Endothelial cell of umbilical vein (primary cell): ENCODE measurements at regions not wholly inside any gene's neighbourhood (a gene's known extent, or its start where the extent isn't known, plus 50 kb on each side); places are given as distances from the start of the nearest gene placed in this dataset.

Experiments
- BruUV-seq: library from RNA; stranded (reverse); fragments of 400-500 nt; replicated peaks from 2 replicates; lab custom pipeline; 2021; lab: Mats Ljungman, UMichigan
- CTCF ChIA-PET: fragments of 300-600, 350-600 bp; sonication (Branson Sonifier 250); formaldehyde crosslinking; loops from one replicate; lab custom pipeline; 2021; ENCODE audit warnings: antibody characterized with exemption, inconsistent platforms; lab: Charles Lee
- POLR2A ChIA-PET: fragments of 300-600, 350-600 bp; sonication (Branson Sonifier 250); formaldehyde crosslinking; loops from one replicate; lab custom pipeline; 2021; ENCODE audit warnings: antibody characterized with exemption, inconsistent platforms; lab: Charles Lee
- DNase-seq: peaks from one replicate; pipeline ENCODE4 v3.0.0-alpha.2; 2011; ENCODE audit warnings: low read depth, low spot score
- FAIRE-seq: peaks from 2 replicates; lab custom pipeline; 2011; peaks lifted over from hg19 to GRCh38; lab: Jason Lieb, UNC
- H2AFZ ChIP-seq: 2 replicates; pipeline ENCODE4 v1.6.0; 2012; ENCODE audit warnings: low read depth, low read length, control low read depth, inconsistent platforms
- H3K27ac ChIP-seq: 2 replicates; pipeline ENCODE4 v1.5.1; 2011; ENCODE audit warnings: low read depth, mild to moderate bottlenecking, control low read depth, low read length, moderate library complexity; ENCODE audit not compliant: insufficient read depth
- H3K27me3 ChIP-seq, 2 experiments: 2 replicates each; pipeline versions ENCODE4 v1.6.0 to v1.6.1; 2011; ENCODE audit warnings: low read length in 2 of 2, mixed read lengths in 1 of 2; ENCODE audit not compliant: control insufficient read depth in 2 of 2, insufficient read depth in 2 of 2
- H3K36me3 ChIP-seq, 2 experiments: 2 replicates in 1 of 2; 3 replicates in 1 of 2; pipeline ENCODE4 v1.5.1; 2011; ENCODE audit warnings: low read length in 2 of 2, mild to moderate bottlenecking in 1 of 2, moderate library complexity in 1 of 2; ENCODE audit not compliant: control insufficient read depth in 2 of 2, insufficient read depth in 2 of 2; ENCODE audit errors: extremely low read depth in 1 of 2
- H3K4me1 ChIP-seq: 3 replicates; pipeline ENCODE4 v1.5.1; 2011; ENCODE audit warnings: mild to moderate bottlenecking, low read length; ENCODE audit not compliant: control insufficient read depth, insufficient read depth; ENCODE audit errors: extremely low read depth
- H3K4me2 ChIP-seq: 2 replicates; pipeline ENCODE4 v1.6.1; 2011; ENCODE audit warnings: low read length, control low read depth, mixed read lengths; ENCODE audit not compliant: insufficient read depth
- H3K4me3 ChIP-seq, 3 experiments: fragments of 200-600 bp in 1 of 3; sonication (generic), shearing (Covaris generic) in 1 of 3; replicated peaks in 1 of 3; 2 replicates each; pipeline ENCODE4 v1.5.1; 2011 to 2016; ENCODE audit warnings: control low read depth in 3 of 3, low read length in 3 of 3, mild to moderate bottlenecking in 2 of 3, inconsistent platforms in 1 of 3, low read depth in 1 of 3, moderate library complexity in 1 of 3; ENCODE audit not compliant: insufficient read depth in 1 of 3
- H3K79me2 ChIP-seq: 2 replicates; pipeline ENCODE4 v1.6.0; 2012; ENCODE audit warnings: low read length, inconsistent platforms; ENCODE audit not compliant: control insufficient read depth, insufficient read depth
- H3K9ac ChIP-seq: replicated peaks from 2 replicates; pipeline ENCODE3; 2011; ENCODE audit warnings: low read length, control low read depth; ENCODE audit not compliant: insufficient read depth; ENCODE audit errors: extremely low read depth
- H3K9me1 ChIP-seq: replicated peaks from 3 replicates; pipeline ENCODE4 v1.6.0; 2011; ENCODE audit warnings: mild to moderate bottlenecking, low read length; ENCODE audit not compliant: control insufficient read depth, insufficient read depth; ENCODE audit errors: extremely low read depth
- H3K9me3 ChIP-seq: replicated peaks from 2 replicates; pipeline ENCODE4 v1.5.1; 2012; ENCODE audit warnings: low read length, inconsistent platforms; ENCODE audit not compliant: control insufficient read depth, insufficient read depth
- H4K20me1 ChIP-seq: replicated peaks from 2 replicates; pipeline ENCODE3; 2011; ENCODE audit warnings: mild to moderate bottlenecking, low read length; ENCODE audit not compliant: control insufficient read depth, insufficient read depth; ENCODE audit errors: extremely low read depth
- CTCF ChIP-seq, 2 donors: IDR thresholded peaks; 1 replicate in 1 of 2; 2 replicates in 1 of 2; pipeline ENCODE4 v1.5.1; 2011; ENCODE audit warnings: low read length in 2 of 2, mild to moderate bottlenecking in 2 of 2, moderate library complexity in 2 of 2, control low read depth in 1 of 2, inconsistent platforms in 1 of 2, low read depth in 1 of 2; ENCODE audit not compliant: insufficient read depth in 1 of 2; ENCODE audit errors: extremely low read depth in 1 of 2
- EZH2 ChIP-seq: IDR thresholded peaks from 2 replicates; pipeline ENCODE4 v1.6.1; 2012; ENCODE audit warnings: borderline replicate concordance, low read depth, mild to moderate bottlenecking, moderate library complexity, low read length, inconsistent platforms; ENCODE audit not compliant: severe bottlenecking
- FOS ChIP-seq: IDR thresholded peaks from 2 replicates; pipeline ENCODE4 v1.6.1; 2011; ENCODE audit warnings: mild to moderate bottlenecking, low read length, moderate library complexity, borderline replicate concordance; ENCODE audit not compliant: insufficient read depth
- GATA2 ChIP-seq: IDR thresholded peaks from 2 replicates; pipeline ENCODE4 v1.7.0; 2011; ENCODE audit warnings: low read depth, mild to moderate bottlenecking, moderate library complexity, mixed read lengths, low read length; ENCODE audit not compliant: insufficient read length, insufficient read depth
- JUN ChIP-seq: IDR thresholded peaks from 2 replicates; pipeline ENCODE4 v1.6.1; 2011; ENCODE audit warnings: borderline replicate concordance, low read depth; ENCODE audit not compliant: insufficient read length, insufficient read depth
- MYC ChIP-seq: IDR thresholded peaks from one replicate; pipeline ENCODE4 v1.6.1; 2011; ENCODE audit warnings: mild to moderate bottlenecking, low read depth, low read length
- POLR2A ChIP-seq: IDR thresholded peaks from 2 replicates; pipeline ENCODE4 v1.6.1; 2012; ENCODE audit warnings: low read depth, mild to moderate bottlenecking, control low read depth, low read length
- POLR2AphosphoS5 ChIP-seq: IDR thresholded peaks from 2 replicates; pipeline ENCODE4 v1.6.1; 2012; ENCODE audit warnings: low read depth, mild to moderate bottlenecking, control low read depth, low read length, moderate library complexity; ENCODE audit not compliant: insufficient read depth
- dilution Hi-C: fragments of 300-500 bp; cut with MboI; formaldehyde crosslinking; loops from one replicate; pipeline ENCODE4 v1.15.0; 2019; ENCODE audit warnings: low sequenced_read_pairs; ENCODE audit not compliant: extremely low pct_ligation_motif_present
- intact Hi-C: fragments of 100-400 bp; cut with micrococcal nuclease; formaldehyde crosslinking; loops from one replicate; pipeline ENCODE4 v1.10.0; 2022
- TF ChIP-seq, protein P1 (sequence below): IDR thresholded peaks from 2 replicates; pipeline ENCODE4 v1.6.1; 2011; ENCODE audit not compliant: insufficient read depth, insufficient read length

DNA sequence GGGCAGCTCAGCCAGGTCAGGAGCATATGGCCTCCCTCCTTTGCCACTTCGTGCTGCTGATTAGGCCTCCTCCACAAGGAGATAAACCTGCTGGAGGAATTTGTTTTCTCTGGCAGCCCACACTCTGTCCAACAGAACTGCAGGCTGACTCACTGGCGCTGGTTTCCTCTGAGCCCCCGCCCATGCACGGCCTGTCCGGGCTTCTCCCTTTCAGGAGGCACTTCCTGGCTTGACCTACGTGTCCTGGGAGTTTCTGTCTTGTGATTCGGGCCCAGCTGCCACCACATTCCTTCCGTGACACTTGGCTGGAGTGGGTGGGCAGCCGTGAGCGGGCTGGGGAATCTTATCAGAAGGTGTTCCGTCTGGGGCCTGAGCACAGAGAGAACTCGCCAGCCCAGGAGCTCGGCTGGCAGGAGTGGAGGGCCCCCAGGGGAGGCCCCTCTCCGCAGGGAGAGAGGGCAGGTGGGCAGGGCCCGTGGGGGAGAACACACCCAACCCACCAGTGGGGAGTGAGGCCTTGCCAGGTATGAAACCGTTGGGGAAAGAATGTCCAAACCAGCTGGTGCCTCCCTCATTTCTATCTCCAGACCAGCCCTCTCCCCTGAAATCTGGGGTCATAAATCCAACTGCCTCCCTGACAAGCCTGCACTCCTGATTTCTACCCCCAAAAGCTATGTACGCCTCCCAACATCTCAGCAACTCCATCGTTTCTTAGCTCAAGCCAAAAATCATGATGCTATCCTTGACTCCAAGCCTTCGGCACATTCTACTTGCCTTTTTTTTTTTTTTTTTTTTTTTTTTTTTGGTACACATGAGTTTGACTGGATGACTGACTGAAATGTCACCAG is 110.6 kb upstream of the MEF2A start:
- BruUV-seq = TSS peak; percentile 83
- H4K20me1 ChIP-seq = no peaks in the 10 kb centered on the region
- peaks cover 56% of the 10 kb centered on the region for H3K4me1 ChIP-seq
- H3K9me3 ChIP-seq = no peaks in the 10 kb centered on the region
- no peaks in the 10 kb centered on the region for H3K36me3 ChIP-seq
- no peaks in the 10 kb centered on the region for H3K9me1 ChIP-seq
- TF ChIP-seq POLR2A (peak; percentile 27), POLR2AphosphoS5 (peak; percentile 91), CTCF (IDR thresholded peaks at IDR 0.05; ENCODE audit: extremely low read depth in 1 of 2, insufficient read depth in 1 of 2, low read depth in 1 of 2, low read length in 2 of 2) (no peak), GATA2 (peak; percentile 72), FOS (peak; percentile 93), MYC (no peak), JUN (peak; percentile 62), EZH2 (no peak)
- TF ChIP-seq, protein P1, sequence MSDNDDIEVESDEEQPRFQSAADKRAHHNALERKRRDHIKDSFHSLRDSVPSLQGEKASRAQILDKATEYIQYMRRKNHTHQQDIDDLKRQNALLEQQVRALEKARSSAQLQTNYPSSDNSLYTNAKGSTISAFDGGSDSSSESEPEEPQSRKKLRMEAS = peak; percentile 17
- CTCF ChIA-PET = interaction anchor here (0.7 to 2.2 kb wide), 10 partner anchors 9 to 249 kb away, joined by 3 to 26 read pairs (median 4); no protein-coding TSS in a partner anchor
- no peaks in the 10 kb centered on the region for H3K79me2 ChIP-seq
- FAIRE-seq = peak; percentile 99
- H3K27ac ChIP-seq = peak overlapping the region; percentile 97
- H2AFZ ChIP-seq = peak overlapping the region; percentile 26
- no peak overlapping the region for H3K4me3 ChIP-seq
- peak overlapping the region; percentile 33 for H3K4me2 ChIP-seq
- POLR2A ChIA-PET = interaction anchor here (1.0 kb wide), 1 partner anchor 112 kb away, joined by 5 read pairs; no protein-coding TSS in a partner anchor
- DNase-seq = peak; percentile 97
- intact Hi-C loops = loop anchor here (1.0 to 5.0 kb wide), 6 partner anchors 13 to 333 kb away; partner anchors contain the start of gene MEF2A
- H3K9ac ChIP-seq = peak overlapping the region; percentile 76
- H3K27me3 ChIP-seq = no peaks in the 10 kb centered on the region
- dilution Hi-C loops = no loop called here
